CD4-positive, alpha-beta memory T cell (primary cell): ENCODE measurements at regions not wholly inside any gene's neighbourhood (a gene's known extent, or its start where the extent isn't known, plus 50 kb on each side); places are given as distances from the start of the nearest gene placed in this dataset.

Experiments used
- CTCF ChIA-PET: fragments of 350-600 bp; sonication (Branson Sonifier 250); formaldehyde crosslinking; loops from one replicate; lab custom pipeline; 2021; ENCODE audit warnings: inconsistent platforms; ENCODE audit not compliant: partially characterized antibody; lab: Charles Lee
- POLR2A ChIA-PET: fragments of 350-600 bp; sonication (Branson Sonifier 250); formaldehyde crosslinking; loops from one replicate; lab custom pipeline; 2021; ENCODE audit not compliant: partially characterized antibody; lab: Charles Lee
- DNase-seq, 5 donors: peaks; one replicate each; pipeline versions ENCODE4 v3.0.0 to v3.0.0-alpha.2; 2020 to 2022; ENCODE audit warnings: mixed read lengths in 1 of 5
- H3K27ac ChIP-seq: one replicate; pipeline ENCODE4 v1.7.0; 2013; ENCODE audit warnings: low read depth, low read length
- H3K27me3 ChIP-seq: 2 replicates; pipeline ENCODE4 v1.7.0; 2013; ENCODE audit warnings: mild to moderate bottlenecking, low read length, moderate library complexity; ENCODE audit not compliant: insufficient read depth
- H3K36me3 ChIP-seq: 2 replicates; pipeline ENCODE4 v1.7.0; 2013; ENCODE audit warnings: mild to moderate bottlenecking, low read length, moderate library complexity; ENCODE audit not compliant: insufficient read depth
- H3K4me1 ChIP-seq: 2 replicates; pipeline ENCODE4 v1.7.0; 2013; ENCODE audit warnings: mild to moderate bottlenecking, low read length, moderate library complexity; ENCODE audit not compliant: insufficient read depth
- H3K4me3 ChIP-seq, 2 donors: one replicate each; pipeline ENCODE4 v1.7.0; 2013; ENCODE audit warnings: low read length in 2 of 2, mild to moderate bottlenecking in 1 of 2
- H3K9me3 ChIP-seq, 2 donors: one replicate each; pipeline ENCODE4 v1.7.0; 2013; ENCODE audit warnings: low read length in 2 of 2, control low read depth in 1 of 2; ENCODE audit not compliant: control insufficient read depth in 1 of 2
- H3K27ac Mint-ChIP-seq, 7 donors: one replicate each; pipeline ENCODE4 v1.8.0; 2020 to 2021; ENCODE audit warnings: mixed read lengths in 7 of 7, mild to moderate bottlenecking in 6 of 7, inconsistent platforms in 3 of 7, moderate library complexity in 3 of 7
- H3K27me3 Mint-ChIP-seq, 2 donors: one replicate each; pipeline ENCODE4 v1.8.0; 2020 to 2021; ENCODE audit warnings: mixed read lengths in 2 of 2
- H3K36me3 Mint-ChIP-seq, 2 donors: one replicate each; pipeline ENCODE4 v1.8.0; 2020 to 2021; ENCODE audit warnings: mixed read lengths in 2 of 2, inconsistent platforms in 1 of 2, mild to moderate bottlenecking in 1 of 2
- H3K4me1 Mint-ChIP-seq, 4 donors: one replicate each; pipeline ENCODE4 v1.8.0; 2020 to 2021; ENCODE audit warnings: mixed read lengths in 4 of 4, mild to moderate bottlenecking in 1 of 4
- H3K4me3 Mint-ChIP-seq, 8 donors: one replicate each; pipeline ENCODE4 v1.8.0; 2020 to 2021; ENCODE audit warnings: mixed read lengths in 8 of 8, mild to moderate bottlenecking in 7 of 8, moderate library complexity in 6 of 8, inconsistent platforms in 3 of 8
- H3K9me3 Mint-ChIP-seq, 8 donors: one replicate each; pipeline ENCODE4 v1.8.0; 2020 to 2021; ENCODE audit warnings: mixed read lengths in 8 of 8, mild to moderate bottlenecking in 5 of 8, inconsistent platforms in 3 of 8, moderate library complexity in 1 of 8
- intact Hi-C: fragments of 100-400 bp; cut with micrococcal nuclease; formaldehyde crosslinking; loops from one replicate; pipeline ENCODE4 v1.15.1; 2023

- Histone ChIP-seq H3K27ac (no peak overlapping the region), H3K36me3 (no peaks in the 10 kb centered on the region), H3K9me3 (no peaks in the 10 kb centered on the region), H3K27me3 (no peaks in the 10 kb centered on the region), H3K4me1 (no peaks in the 10 kb centered on the region), H3K4me3 (no peak overlapping the region)
- no peak overlapping the region for H3K4me3 Mint-ChIP-seq
- DNase-seq, result no peak
- H3K36me3 Mint-ChIP-seq, result no peaks in the 10 kb centered on the region
- no peaks in the 10 kb centered on the region for H3K4me1 Mint-ChIP-seq
- peaks cover 0 to 3% (median 0%) of the 10 kb centered on the region in 8 donors for H3K9me3 Mint-ChIP-seq
- ChIA-PET POLR2A (no interaction called here), CTCF (no interaction called here)
- no peak overlapping the region for H3K27ac Mint-ChIP-seq
- no peaks in the 10 kb centered on the region for H3K27me3 Mint-ChIP-seq
- intact Hi-C loops, result no loop called here
Measured at GRCh38 chrX:115366535-115366934, 77.0 kb downstream of the LUZP4 start.

- H3K9me3 Mint-ChIP-seq, result peaks cover 0 to 3% (median 0%) of the 10 kb centered on the region in 8 donors
- DNase-seq, result no peak
- no peaks in the 10 kb centered on the region for H3K4me1 ChIP-seq
- H3K4me1 Mint-ChIP-seq, result no peaks in the 10 kb centered on the region
- ChIA-PET CTCF (no interaction called here), POLR2A (no interaction called here)
- intact Hi-C loops, result no loop called here
- no peaks in the 10 kb centered on the region for H3K36me3 Mint-ChIP-seq
- H3K36me3 ChIP-seq, result no peaks in the 10 kb centered on the region
- H3K27ac ChIP-seq, result no peak overlapping the region
- H3K9me3 ChIP-seq, result no peaks in the 10 kb centered on the region
- H3K4me3 Mint-ChIP-seq, result no peak overlapping the region
- H3K27me3 ChIP-seq, result no peaks in the 10 kb centered on the region
- no peak overlapping the region for H3K27ac Mint-ChIP-seq
- no peaks in the 10 kb centered on the region for H3K27me3 Mint-ChIP-seq
- no peak overlapping the region for H3K4me3 ChIP-seq
Measured at GRCh38 chrX:115367455-115367854, 77.9 kb downstream of the LUZP4 start.

- ChIA-PET CTCF (no interaction called here), POLR2A (no interaction called here)
- no peak overlapping the region for H3K4me3 ChIP-seq
- Mint-ChIP-seq H3K36me3 (no peaks in the 10 kb centered on the region), H3K4me3 (no peak overlapping the region), H3K27ac (no peak overlapping the region), H3K9me3 (peaks cover 0 to 3% (median 0%) of the 10 kb centered on the region in 8 donors), H3K4me1 (no peaks in the 10 kb centered on the region), H3K27me3 (no peaks in the 10 kb centered on the region)
- H3K36me3 ChIP-seq, result no peaks in the 10 kb centered on the region
- H3K4me1 ChIP-seq, result no peaks in the 10 kb centered on the region
- H3K27me3 ChIP-seq, result no peaks in the 10 kb centered on the region
- no peak for DNase-seq
- H3K9me3 ChIP-seq, result no peaks in the 10 kb centered on the region
- intact Hi-C loops, result no loop called here
- no peak overlapping the region for H3K27ac ChIP-seq
Measured at GRCh38 chrX:115367951-115368350, 78.4 kb downstream of the LUZP4 start.

GRCh38 chrX:115368876-115369275 lies 79.4 kb downstream of the LUZP4 start:
- Mint-ChIP-seq H3K4me1 (no peaks in the 10 kb centered on the region), H3K27ac (no peak overlapping the region), H3K4me3 (no peak overlapping the region), H3K27me3 (no peaks in the 10 kb centered on the region), H3K36me3 (no peaks in the 10 kb centered on the region), H3K9me3 (peaks cover 0 to 3% (median 0%) of the 10 kb centered on the region in 8 donors)
- CTCF ChIA-PET, result no interaction called here
- Histone ChIP-seq H3K27me3 (no peaks in the 10 kb centered on the region), H3K36me3 (no peaks in the 10 kb centered on the region), H3K27ac (no peak overlapping the region), H3K9me3 (no peaks in the 10 kb centered on the region), H3K4me1 (no peaks in the 10 kb centered on the region), H3K4me3 (no peak overlapping the region)
- intact Hi-C loops, result no loop called here
- DNase-seq, result no peak
- POLR2A ChIA-PET, result no interaction called here

GRCh38 chrX:115372152-115372551 lies 82.6 kb downstream of the LUZP4 start:
- ChIA-PET POLR2A (no interaction called here), CTCF (no interaction called here)
- H3K27ac Mint-ChIP-seq, result no peak overlapping the region
- no peaks in the 10 kb centered on the region for H3K4me1 Mint-ChIP-seq
- Histone ChIP-seq H3K9me3 (no peaks in the 10 kb centered on the region), H3K27me3 (no peaks in the 10 kb centered on the region), H3K27ac (no peak overlapping the region), H3K4me3 (no peak overlapping the region), H3K36me3 (no peaks in the 10 kb centered on the region), H3K4me1 (no peaks in the 10 kb centered on the region)
- H3K36me3 Mint-ChIP-seq, result no peaks in the 10 kb centered on the region
- no peaks in the 10 kb centered on the region for H3K27me3 Mint-ChIP-seq
- intact Hi-C loops, result no loop called here
- H3K4me3 Mint-ChIP-seq, result no peak overlapping the region
- H3K9me3 Mint-ChIP-seq, result peaks cover 0 to 2% (median 0%) of the 10 kb centered on the region in 8 donors
- DNase-seq, result no peak

- Mint-ChIP-seq H3K4me3 (no peak overlapping the region), H3K27me3 (no peaks in the 10 kb centered on the region), H3K36me3 (no peaks in the 10 kb centered on the region), H3K9me3 (peaks cover 0 to 2% (median 0%) of the 10 kb centered on the region in 8 donors), H3K27ac (no peak overlapping the region), H3K4me1 (no peaks in the 10 kb centered on the region)
- ChIA-PET POLR2A (no interaction called here), CTCF (no interaction called here)
- H3K4me1 ChIP-seq, result no peaks in the 10 kb centered on the region
- no peak for DNase-seq
- intact Hi-C loops, result no loop called here
- no peak overlapping the region for H3K4me3 ChIP-seq
- no peaks in the 10 kb centered on the region for H3K9me3 ChIP-seq
- H3K27ac ChIP-seq, result no peak overlapping the region
- no peaks in the 10 kb centered on the region for H3K36me3 ChIP-seq
- H3K27me3 ChIP-seq, result no peaks in the 10 kb centered on the region
Measured at GRCh38 chrX:115373308-115373707, 83.8 kb downstream of the LUZP4 start.

GRCh38 chrX:115378471-115378870 lies 89.0 kb downstream of the LUZP4 start:
- no peak overlapping the region for H3K27ac Mint-ChIP-seq
- H3K36me3 ChIP-seq, result no peaks in the 10 kb centered on the region
- no peaks in the 10 kb centered on the region for H3K9me3 ChIP-seq
- no peaks in the 10 kb centered on the region for H3K36me3 Mint-ChIP-seq
- no peaks in the 10 kb centered on the region for H3K27me3 Mint-ChIP-seq
- DNase-seq, result no peak
- no peaks in the 10 kb centered on the region for H3K4me1 Mint-ChIP-seq
- peaks cover 0 to 2% (median 0%) of the 10 kb centered on the region in 8 donors for H3K9me3 Mint-ChIP-seq
- no peaks in the 10 kb centered on the region for H3K27me3 ChIP-seq
- CTCF ChIA-PET, result no interaction called here
- no peak overlapping the region for H3K4me3 ChIP-seq
- POLR2A ChIA-PET, result no interaction called here
- intact Hi-C loops, result no loop called here
- no peaks in the 10 kb centered on the region for H3K4me1 ChIP-seq
- no peak overlapping the region for H3K4me3 Mint-ChIP-seq
- H3K27ac ChIP-seq, result no peak overlapping the region

- POLR2A ChIA-PET, result no interaction called here
- Mint-ChIP-seq H3K36me3 (no peaks in the 10 kb centered on the region), H3K27me3 (no peaks in the 10 kb centered on the region), H3K4me1 (no peaks in the 10 kb centered on the region), H3K4me3 (no peak overlapping the region), H3K9me3 (no peaks in the 10 kb centered on the region), H3K27ac (no peak overlapping the region)
- CTCF ChIA-PET, result no interaction called here
- no peak overlapping the region for H3K27ac ChIP-seq
- H3K36me3 ChIP-seq, result no peaks in the 10 kb centered on the region
- DNase-seq, result no peak
- no peaks in the 10 kb centered on the region for H3K9me3 ChIP-seq
- no peaks in the 10 kb centered on the region for H3K27me3 ChIP-seq
- no peak overlapping the region for H3K4me3 ChIP-seq
- intact Hi-C loops, result no loop called here
- no peaks in the 10 kb centered on the region for H3K4me1 ChIP-seq
Measured at GRCh38 chrX:115387327-115387726, 97.8 kb downstream of the LUZP4 start.
